ENCODE measurements at regions not wholly inside any gene's neighbourhood (a gene's known extent, or its start where the extent isn't known, plus 50 kb on each side); places are given as distances from the start of the nearest gene placed in this dataset.

DNA sequence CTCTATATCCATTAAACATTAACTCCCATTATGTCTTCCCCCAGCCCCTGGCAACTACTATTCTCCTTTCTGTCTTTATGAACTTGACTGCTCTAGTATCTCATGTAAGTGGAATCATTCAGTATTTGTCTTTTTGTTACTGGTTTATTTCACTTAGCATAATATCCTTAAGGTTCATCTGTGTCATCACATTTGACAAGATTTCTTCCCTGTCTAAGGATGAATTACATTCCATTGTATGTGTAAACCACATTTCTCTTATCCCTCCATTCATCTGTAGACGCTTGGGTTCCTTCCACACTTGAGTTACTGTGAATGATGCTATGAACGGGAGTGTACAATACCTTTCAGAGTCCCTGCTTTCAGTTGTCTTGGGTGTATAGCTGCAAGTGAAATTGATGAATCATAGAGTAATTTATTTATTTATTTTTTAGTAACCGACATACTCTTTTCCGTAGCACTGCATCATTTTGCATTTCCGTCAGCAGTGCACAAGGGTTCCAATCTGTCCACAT is 399.7 kb upstream of the RBFOX1 start:
- no peaks in the 10 kb centered on the region for H3K27me3 ChIP-seq (ENCODE audit: control insufficient read depth, insufficient read depth, low read length)

More for the DNA sequence above, 399.7 kb upstream of the RBFOX1 start:
- no peak overlapping the region for H3K4me3 ChIP-seq (ENCODE audit: insufficient read depth, low read depth, low read length)
- no peak overlapping the region for H4K5ac ChIP-seq (ENCODE audit: low read depth, low read length)
- H2BK5ac ChIP-seq (ENCODE audit: low read depth, low read length, poor library complexity, severe bottlenecking) = no peak overlapping the region
- no peak overlapping the region for H3K4ac ChIP-seq (ENCODE audit: low read depth, low read length)
- H3K79me1 ChIP-seq (ENCODE audit: low read depth in 1 of 2, low read length in 2 of 2) = no peaks in the 10 kb centered on the region
- H3K4me2 ChIP-seq (ENCODE audit: low read depth, low read length) = no peak overlapping the region
- no peak overlapping the region for H2BK20ac ChIP-seq (ENCODE audit: low read depth, low read length)
- intact Hi-C loops (cut with micrococcal nuclease) (no loop called here), dilution Hi-C loops (cut with HindIII; ENCODE audit: low sequenced_read_pairs, unreplicated experiment) (no loop called here), in situ Hi-C loops (cut with MboI; ENCODE audit: low sequenced_read_pairs) (no loop called here)
- no peak overlapping the region for H3K27ac ChIP-seq (ENCODE audit: insufficient read depth, low read length)
- no peak overlapping the region for H3K9ac ChIP-seq (ENCODE audit: low read depth, low read length)
- H3K4me1 ChIP-seq (ENCODE audit: control insufficient read depth, insufficient read depth, low read length) = no peaks in the 10 kb centered on the region
- ChIA-PET CTCF (no interaction called here), POLR2A (ENCODE audit: unreplicated experiment) (no interaction called here)
- WGBS, 2 experiments (ENCODE audit: extremely low coverage in 2 of 2, insufficient read length in 1 of 2) = 100% methylated on average over 3 of the region's 5 CpGs; no CpG with 5 or more reads in 1 of the 2 experiments
- no peak overlapping the region for H2BK120ac ChIP-seq (ENCODE audit: low read depth, low read length)
- TF ChIP-seq, protein P1, sequence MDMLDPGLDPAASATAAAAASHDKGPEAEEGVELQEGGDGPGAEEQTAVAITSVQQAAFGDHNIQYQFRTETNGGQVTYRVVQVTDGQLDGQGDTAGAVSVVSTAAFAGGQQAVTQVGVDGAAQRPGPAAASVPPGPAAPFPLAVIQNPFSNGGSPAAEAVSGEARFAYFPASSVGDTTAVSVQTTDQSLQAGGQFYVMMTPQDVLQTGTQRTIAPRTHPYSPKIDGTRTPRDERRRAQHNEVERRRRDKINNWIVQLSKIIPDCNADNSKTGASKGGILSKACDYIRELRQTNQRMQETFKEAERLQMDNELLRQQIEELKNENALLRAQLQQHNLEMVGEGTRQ (IDR thresholded peaks at IDR 0.05; ENCODE audit: low read depth, low read length) = no peak
- TF ChIP-seq, protein P2, sequence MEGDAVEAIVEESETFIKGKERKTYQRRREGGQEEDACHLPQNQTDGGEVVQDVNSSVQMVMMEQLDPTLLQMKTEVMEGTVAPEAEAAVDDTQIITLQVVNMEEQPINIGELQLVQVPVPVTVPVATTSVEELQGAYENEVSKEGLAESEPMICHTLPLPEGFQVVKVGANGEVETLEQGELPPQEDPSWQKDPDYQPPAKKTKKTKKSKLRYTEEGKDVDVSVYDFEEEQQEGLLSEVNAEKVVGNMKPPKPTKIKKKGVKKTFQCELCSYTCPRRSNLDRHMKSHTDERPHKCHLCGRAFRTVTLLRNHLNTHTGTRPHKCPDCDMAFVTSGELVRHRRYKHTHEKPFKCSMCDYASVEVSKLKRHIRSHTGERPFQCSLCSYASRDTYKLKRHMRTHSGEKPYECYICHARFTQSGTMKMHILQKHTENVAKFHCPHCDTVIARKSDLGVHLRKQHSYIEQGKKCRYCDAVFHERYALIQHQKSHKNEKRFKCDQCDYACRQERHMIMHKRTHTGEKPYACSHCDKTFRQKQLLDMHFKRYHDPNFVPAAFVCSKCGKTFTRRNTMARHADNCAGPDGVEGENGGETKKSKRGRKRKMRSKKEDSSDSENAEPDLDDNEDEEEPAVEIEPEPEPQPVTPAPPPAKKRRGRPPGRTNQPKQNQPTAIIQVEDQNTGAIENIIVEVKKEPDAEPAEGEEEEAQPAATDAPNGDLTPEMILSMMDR (conservative IDR thresholded peaks at IDR 0.05; ENCODE audit: low read depth, low read length) = no peak
- TF ChIP-seq CEBPB (IDR thresholded peaks at IDR 0.05; ENCODE audit: low read depth, low read length) (no peak), NFE2L2 (IDR thresholded peaks at IDR 0.05; ENCODE audit: low read depth, low read length) (no peak), POLR2A (IDR thresholded peaks at IDR 0.05; ENCODE audit: low read depth, low read length) (no peak), RCOR1 (IDR thresholded peaks at IDR 0.05; ENCODE audit: insufficient replicate concordance, low read length) (no peak), MXI1 (IDR thresholded peaks at IDR 0.05; ENCODE audit: borderline replicate concordance, low read depth, low read length) (no peak), SMC3 (IDR thresholded peaks at IDR 0.05; ENCODE audit: low read depth, low read length) (no peak), BHLHE40 (IDR thresholded peaks at IDR 0.05; ENCODE audit: low read depth, low read length) (no peak), FOS (IDR thresholded peaks at IDR 0.05; ENCODE audit: low read depth, low read length) (no peak), RFX5 (IDR thresholded peaks at IDR 0.05; ENCODE audit: low read depth, low read length) (no peak), MAZ (IDR thresholded peaks at IDR 0.05; ENCODE audit: borderline replicate concordance, low read depth, low read length) (no peak), MAFK (IDR thresholded peaks at IDR 0.05; ENCODE audit: low read depth, low read length) (no peak), CHD1 (IDR thresholded peaks at IDR 0.05; ENCODE audit: low read depth, low read length) (no peak), RAD21 (IDR thresholded peaks at IDR 0.05; ENCODE audit: low read length) (no peak)
- TF ChIP-seq, protein P3, sequence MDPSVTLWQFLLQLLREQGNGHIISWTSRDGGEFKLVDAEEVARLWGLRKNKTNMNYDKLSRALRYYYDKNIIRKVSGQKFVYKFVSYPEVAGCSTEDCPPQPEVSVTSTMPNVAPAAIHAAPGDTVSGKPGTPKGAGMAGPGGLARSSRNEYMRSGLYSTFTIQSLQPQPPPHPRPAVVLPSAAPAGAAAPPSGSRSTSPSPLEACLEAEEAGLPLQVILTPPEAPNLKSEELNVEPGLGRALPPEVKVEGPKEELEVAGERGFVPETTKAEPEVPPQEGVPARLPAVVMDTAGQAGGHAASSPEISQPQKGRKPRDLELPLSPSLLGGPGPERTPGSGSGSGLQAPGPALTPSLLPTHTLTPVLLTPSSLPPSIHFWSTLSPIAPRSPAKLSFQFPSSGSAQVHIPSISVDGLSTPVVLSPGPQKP (IDR thresholded peaks at IDR 0.05; ENCODE audit: borderline replicate concordance, low read depth, low read length) = no peak
- peaks cover 12% of the 10 kb centered on the region for H3K9me3 ChIP-seq (ENCODE audit: control insufficient read depth, insufficient read depth, low read length)
- no peaks in the 10 kb centered on the region for H3K9me1 ChIP-seq (ENCODE audit: insufficient read depth, low read length)
- no TSS peak for BruUV-seq (replicated peaks)
- H2BK15ac ChIP-seq (ENCODE audit: low read depth, low read length) = no peak overlapping the region
- no peak overlapping the region for H3K23ac ChIP-seq (ENCODE audit: low read depth, low read length)
- no peak overlapping the region for H3K18ac ChIP-seq (ENCODE audit: low read depth, low read length)
- no peak overlapping the region for H3K56ac ChIP-seq (ENCODE audit: extremely low read depth, insufficient read depth, low read length)
- H3K36me3 ChIP-seq (ENCODE audit: control insufficient read depth, insufficient read depth, low read length) = no peaks in the 10 kb centered on the region
- H2AK5ac ChIP-seq (ENCODE audit: low read depth, low read length) = no peak overlapping the region
- DNase-seq (no peak), ATAC-seq (ENCODE audit: low read depth) (no peak)
- no peak overlapping the region for H4K91ac ChIP-seq (ENCODE audit: insufficient read depth, low read depth, low read length)
- H2AK9ac ChIP-seq (replicated peaks; ENCODE audit: low read depth, low read length, poor library complexity) = no peak overlapping the region
- H4K20me1 ChIP-seq (ENCODE audit: insufficient read depth, low read length) = no peaks in the 10 kb centered on the region
- no peak overlapping the region for H2AFZ ChIP-seq (replicated peaks; ENCODE audit: low read length, poor library complexity)
- H4K8ac ChIP-seq (ENCODE audit: low read depth in 2 of 2, low read length in 2 of 2) = no peak overlapping the region
- no peak overlapping the region for H3K14ac ChIP-seq (replicated peaks; ENCODE audit: low read depth, low read length)
